HG02870 (cell line): ENCODE measurements at regions not wholly inside any gene's neighbourhood (a gene's known extent, or its start where the extent isn't known, plus 50 kb on each side); places are given as distances from the start of the nearest gene placed in this dataset.
"Not testable (repeated sequence)": the region's sequence is repeated elsewhere in the genome, so short reads cannot be mapped to it uniquely, and the experiment has no call there.

Experiments
- ATAC-seq: cut with Tn5 transposase; IDR thresholded peaks from one replicate; pipeline ENCODE4 v1.9.1; 2021; ENCODE audit warnings: mild to moderate bottlenecking, moderate library complexity; ENCODE audit not compliant: unreplicated experiment

GRCh38 chr11:116667318-116667717, 105.5 kb downstream of the BUD13 start:
- not testable (repeated sequence) for ATAC-seq

DNA sequence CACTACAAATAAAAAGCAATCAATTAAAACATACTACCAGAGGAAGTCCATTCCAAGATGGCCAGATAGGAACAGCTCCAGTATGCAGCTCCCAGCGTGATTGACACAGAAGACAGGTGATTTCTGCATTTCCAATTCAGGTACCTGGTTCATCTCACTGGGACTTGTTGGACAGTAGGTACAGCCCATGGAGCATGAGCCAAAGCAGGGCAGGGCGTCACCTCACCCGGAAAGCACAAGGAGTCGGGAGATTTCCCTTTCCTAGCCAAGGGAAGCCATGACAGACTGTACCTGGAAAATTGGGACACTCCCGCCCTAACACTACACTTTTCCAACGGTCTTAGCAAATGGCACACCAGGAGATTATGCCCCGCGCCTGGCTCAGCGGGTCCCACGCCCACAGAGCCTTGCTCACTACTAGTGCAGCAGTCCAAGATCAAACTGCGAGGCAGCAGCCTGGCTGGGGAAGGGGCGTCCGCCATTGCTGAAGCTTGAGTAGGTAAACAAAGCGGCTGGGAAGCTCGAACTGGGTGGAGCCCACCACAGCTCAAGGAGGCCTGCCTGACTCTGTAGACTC, 106.0 kb downstream of the BUD13 start:
- not testable (repeated sequence) for ATAC-seq

GRCh38 chr11:116665523-116665922, 107.3 kb downstream of the BUD13 start:
- ATAC-seq = no peak

GRCh38 chr11:116661056-116661455, 111.7 kb downstream of the BUD13 start:
- ATAC-seq = no peak

DNA sequence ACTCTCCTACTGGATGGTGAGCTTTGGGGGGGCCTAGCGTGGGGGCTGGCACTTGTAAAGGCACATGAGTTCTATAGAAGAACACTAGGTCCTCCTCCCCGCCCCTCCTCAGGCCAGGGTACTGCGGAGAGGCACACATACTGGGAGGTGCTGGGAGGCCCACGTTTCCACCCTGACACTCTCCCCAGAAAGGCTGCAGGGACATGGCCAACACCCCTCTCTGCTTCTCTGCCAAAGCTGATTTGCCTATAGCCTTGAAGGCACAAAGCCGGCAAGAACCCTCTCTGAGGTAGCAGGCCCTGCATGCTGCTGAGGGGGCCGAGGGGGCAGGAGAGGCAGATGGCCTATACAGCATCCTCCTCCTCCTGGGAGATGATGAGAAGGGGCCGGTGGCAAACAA, 112.8 kb downstream of the BUD13 start:
- no peak for ATAC-seq

- ATAC-seq = no peak
Observed at GRCh38 chr11:116658876-116659535, 113.8 kb downstream of the BUD13 start.

DNA sequence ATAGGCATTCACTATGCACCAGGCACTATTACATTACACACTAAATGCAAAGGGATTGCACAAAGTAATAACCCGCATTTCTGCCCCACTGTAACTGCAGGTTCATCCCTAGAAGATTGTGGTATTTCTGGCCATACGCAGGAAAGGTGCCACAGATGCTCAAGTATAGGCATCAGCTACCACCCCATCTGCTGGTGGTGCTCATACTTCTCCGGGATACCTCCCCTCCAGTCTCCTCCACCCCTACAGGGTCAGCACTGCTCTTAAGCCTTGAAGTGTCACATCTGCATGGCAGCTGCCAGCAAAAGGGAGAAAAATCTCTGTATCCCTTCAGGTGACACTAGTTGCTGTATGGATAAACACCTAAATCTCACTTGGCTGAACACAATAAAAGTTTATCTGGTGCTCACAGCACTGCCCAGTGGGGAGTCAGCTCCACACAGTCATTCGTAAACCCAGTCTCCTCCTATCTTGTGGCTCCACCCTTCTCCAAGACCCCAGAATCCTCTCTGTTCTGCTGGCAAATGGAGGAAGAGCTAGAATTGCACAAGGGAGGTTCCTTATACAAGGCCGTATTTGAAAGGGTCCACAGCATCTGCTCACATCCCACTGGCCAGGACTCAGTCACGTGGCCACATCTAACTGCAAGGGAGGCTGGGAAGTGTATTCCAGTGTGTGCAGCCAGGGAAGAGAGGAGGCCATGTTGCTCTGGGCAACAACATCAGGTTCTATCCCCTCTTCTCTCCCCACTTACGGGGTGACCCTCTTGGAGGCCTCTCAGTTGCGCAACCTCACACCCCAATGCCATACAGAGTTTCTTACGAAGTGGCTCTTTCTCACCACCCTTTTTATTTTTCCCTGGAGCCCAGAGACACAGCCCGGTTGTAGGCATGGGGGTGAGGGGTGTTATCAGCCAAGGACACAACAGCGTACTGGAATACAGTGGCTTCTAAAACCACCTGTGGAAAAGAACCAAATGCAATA, 114.7 kb downstream of the BUD13 start:
- no peak for ATAC-seq

DNA sequence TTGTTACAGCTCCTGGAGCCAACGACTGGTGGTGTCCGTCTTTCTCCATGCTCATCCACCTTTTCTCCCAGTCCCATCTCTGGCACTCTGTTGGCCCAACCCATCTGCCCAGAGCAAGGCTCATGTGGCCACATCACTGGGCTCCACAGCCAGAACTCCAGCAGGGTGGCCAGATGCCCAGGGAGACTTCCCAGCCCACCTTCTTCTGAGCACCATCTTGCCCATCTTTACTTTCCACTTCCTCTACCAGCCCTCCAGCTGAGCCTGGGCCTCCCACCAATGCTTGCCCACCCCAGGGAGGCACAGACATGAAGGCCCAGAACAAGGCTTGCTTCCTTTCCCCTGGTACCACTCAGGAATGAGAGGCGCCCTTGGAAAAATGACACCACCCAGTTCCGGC, 116.8 kb downstream of the BUD13 start:
- no peak for ATAC-seq

DNA sequence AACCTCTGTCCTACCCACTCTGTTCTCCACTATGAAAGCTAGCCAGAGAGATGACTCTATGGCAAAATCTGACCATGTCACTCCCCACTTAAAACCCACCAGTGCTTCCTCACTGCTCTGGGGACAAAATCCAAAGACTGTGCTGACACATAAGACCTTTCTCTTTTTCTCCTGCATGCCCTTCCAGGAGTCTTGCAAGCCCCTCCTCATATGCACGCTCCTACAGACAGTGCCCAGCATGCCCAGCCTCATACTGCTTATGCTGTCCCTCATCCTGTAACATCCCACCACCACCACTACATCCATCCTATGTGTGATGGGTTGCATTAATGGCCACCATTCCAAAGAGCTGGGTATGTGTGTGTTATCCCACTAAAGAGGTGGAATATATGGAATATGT, 118.3 kb downstream of the BUD13 start:
- no peak for ATAC-seq

DNA sequence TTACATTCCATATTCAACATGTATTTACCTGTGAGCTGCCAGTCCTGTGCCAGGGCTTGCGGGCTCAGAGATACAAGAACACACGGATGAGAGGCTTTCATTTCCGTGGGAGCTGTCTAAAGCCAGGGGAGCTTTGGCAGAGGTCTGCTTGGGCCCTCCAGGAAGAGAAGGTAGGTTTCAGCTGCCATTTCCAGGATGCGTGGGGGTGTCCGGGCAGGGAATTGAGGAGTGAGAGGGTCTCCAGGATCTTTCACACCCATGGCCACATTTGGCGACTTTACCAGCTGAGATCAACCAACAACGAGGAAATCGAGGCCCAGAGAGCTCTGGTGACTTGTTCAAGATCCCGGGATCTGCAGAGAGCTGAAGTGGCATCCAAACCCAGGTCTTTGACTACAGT, 119.6 kb downstream of the BUD13 start:
- no peak for ATAC-seq

DNA sequence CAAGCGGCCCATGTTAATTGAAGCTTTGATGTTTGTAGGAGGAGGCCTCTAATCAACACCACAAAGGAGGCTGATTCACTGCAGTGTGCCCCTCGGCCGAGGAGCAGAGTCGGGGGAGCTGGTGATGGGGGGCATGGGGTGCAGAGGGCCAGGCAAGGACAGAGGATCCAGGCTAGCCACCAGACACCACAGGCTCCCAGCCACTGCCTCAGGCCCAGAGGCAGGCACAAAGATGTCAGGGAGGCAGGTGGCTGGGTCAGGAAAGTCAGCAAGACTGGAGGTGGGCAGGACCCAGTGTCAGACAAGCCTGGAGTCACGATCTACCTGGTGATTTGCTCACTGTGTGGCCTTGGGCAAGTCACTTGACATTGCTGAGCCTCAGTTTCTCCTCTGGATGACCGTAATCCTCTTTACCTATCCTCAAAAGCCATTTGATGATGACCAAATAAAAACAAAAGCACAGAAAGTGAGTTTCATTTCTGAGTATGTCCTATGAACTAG, 121.0 kb downstream of the BUD13 start:
- no peak for ATAC-seq

DNA sequence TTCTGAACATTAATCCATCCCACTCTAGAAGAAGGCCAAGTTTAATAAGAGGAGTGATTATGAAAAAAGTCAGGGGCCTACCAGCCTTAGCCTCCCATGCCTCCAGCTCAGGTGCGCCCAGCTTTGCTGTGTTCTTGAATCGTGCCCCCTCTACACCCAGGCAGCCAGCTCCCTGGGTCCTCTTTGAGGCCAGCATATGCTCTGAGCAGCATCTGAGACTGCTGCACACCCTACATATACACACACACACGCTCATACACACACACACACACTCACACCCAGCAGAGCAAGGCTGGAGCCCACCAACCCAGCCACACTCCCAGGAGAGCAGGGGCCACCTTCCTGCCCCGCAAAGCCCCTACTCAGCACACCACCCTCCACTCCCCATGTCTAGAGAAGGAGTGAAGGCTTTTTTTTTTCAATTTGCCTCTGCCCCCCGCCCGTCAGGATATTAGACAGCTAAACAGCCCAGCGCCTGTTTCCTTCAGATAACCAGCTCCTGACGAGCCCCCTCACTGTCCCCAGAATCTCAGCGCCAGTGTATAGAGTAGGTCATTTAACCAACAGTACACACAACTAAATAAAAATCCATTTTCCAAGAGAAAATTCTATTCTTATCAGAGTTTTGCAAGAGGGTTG, 121.6 kb downstream of the BUD13 start:
- no peak for ATAC-seq

DNA sequence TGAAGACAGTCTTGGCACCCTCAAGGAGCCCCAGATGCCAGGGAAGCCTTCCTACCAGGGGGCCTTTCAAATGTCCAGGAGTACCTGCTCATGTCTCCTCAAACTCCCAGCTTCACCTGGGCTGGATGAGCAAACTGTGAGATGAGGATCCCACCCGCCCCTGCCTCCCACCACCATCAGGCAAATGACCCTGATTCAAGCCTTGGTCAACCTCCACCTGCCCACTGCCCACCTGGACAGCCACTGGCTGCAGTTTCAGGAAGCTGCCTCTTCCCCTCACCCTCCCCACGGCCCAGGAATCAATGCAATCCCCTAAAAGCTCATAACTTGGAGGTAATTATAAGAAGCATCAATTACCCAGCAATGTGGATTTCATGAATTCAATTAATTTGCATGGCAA, 122.7 kb downstream of the BUD13 start:
- no peak for ATAC-seq

DNA sequence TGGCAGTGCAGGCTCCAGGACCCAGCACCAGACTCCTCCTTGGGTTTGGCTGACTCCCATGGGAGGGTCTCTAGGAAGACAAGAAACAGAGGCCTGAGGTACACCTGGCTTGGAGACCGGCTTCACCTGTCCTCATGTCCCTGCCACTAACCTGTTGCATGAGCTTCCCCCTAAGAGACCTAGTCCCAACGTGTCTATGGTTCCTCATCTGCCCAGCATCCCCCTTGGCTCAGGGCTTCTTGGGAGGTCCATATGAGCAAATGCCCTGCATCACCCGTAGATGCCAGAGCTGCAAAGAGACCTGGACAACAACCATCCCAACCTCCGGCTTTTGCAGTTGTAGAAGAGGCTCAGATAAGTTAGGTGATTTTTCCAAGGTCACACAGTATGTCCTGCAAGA, 123.5 kb downstream of the BUD13 start:
- ATAC-seq = no peak

DNA sequence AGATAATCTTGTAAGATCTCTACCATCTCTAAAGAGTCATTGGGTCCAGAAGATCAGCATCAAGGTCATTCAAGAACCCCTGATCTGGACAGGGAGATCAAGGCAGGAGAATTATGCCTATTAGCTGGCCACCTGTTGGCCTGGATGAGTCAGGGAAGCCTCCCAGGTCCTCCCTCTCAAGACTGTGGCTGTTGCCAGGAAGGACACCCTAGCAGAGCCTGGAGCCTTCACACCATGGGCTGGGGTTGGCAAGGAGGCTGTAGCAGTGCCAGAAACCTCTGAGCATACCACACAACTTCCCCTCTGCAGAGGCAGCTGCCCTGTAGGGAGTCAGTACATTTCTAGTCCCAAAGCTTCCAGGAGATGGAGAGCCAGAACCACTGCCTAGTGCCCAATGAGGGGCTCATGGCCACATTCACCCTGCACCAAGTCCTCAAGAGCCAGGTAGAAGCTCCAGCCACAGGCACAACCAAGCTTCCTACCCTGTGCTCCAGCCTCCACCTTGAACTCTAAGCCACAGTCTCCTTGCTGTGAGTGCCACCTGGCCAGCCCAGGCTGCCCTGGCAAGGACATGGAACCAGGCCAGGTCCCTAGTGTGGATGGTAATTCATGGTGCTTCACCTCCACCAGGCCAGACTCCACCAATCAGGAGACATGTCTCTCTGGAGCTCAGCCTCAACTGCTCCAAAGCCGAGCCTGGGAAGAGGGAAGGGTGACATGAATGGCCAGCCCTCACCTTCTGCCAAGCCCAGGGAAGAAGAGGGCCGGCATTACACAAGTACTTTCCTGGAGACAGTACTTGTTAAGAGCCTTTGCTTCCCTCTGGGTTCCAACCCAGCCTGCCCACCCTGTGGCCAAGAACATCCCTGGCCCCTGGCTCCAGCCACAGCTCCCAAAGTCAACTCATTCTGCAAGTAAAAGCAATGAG, 124.3 kb downstream of the BUD13 start:
- ATAC-seq = no peak

DNA sequence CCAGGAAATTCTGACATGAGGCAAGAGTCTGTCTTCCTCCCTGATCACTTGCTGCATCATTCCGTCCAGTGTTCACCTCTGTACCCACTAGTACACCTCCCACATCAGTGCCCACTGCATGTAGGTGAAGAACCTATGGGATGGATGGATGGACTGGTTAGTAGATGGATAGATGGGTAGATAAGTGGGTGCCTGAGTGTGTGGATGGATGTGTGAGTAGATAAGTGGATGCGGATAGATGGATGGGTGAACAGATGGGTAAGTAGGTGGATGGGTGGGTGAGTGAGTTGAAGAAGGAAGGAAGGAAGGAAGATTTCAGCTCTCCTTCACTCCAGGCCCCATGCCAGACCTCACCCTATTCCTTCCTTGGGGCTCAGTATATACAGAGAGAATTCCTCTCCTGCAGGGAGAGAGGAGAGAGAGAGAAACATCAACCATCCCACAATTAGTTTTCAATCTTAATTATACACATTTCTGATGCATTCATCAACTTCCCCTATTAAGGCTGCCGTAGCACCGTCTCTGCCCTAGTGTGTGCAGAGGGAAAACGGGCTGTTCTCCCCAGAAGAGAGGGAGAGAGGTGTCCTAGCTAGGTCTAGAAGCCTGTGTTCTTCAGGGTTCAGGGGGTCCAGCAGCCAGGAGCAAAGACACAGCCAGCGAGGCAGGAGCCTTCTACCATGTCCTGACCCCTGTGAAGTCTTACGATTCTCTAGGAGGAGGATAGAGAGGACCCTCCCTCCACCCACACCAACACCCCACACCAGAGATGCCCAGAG, 125.3 kb downstream of the BUD13 start:
- no peak for ATAC-seq

DNA sequence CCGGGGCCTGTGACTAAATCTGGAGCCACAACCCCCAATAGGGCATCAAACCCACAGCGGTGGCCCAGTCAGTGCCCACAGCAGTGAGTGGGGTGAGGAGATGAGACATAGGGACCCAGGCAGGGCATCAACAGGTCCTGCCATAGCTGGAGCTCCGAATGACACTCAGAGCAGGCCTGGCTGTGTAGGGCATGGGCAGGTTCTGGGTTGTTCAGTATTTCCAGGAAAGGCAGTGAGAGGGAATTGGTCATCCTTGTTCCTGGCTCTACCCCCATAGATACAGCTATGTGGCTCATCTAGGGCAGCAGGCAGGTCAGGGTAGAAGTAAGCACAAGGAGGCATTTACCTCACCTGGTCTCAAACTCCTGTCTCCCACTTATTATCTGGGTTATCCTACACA, 126.6 kb downstream of the BUD13 start:
- ATAC-seq = no peak

- ATAC-seq = no peak
Observed at GRCh38 chr11:116644941-116645305, 127.9 kb downstream of the BUD13 start.

GRCh38 chr11:116644201-116644940, 128.4 kb downstream of the BUD13 start:
- no peak for ATAC-seq
